Transverse colon (tissue), 4 donors: ENCODE measurements at regions not wholly inside any gene's neighbourhood (a gene's known extent, or its start where the extent isn't known, plus 50 kb on each side); places are given as distances from the start of the nearest gene placed in this dataset.

Source experiments
- DNase-seq: peaks from one replicate; pipeline ENCODE4 v3.0.0-alpha.2; 2019
- H3K27ac ChIP-seq, 4 donors: fragments of 200-600 bp; sonication (generic); 2 replicates each; pipeline ENCODE4 v1.5.1; 2016 to 2018; ENCODE audit warnings: inconsistent platforms in 4 of 4
- H3K27me3 ChIP-seq: fragments of 200-600 bp; sonication (generic); 2 replicates; pipeline ENCODE4 v1.5.1; 2017; ENCODE audit warnings: inconsistent platforms
- H3K36me3 ChIP-seq, 4 donors: fragments of 200-600 bp; sonication (generic); 2 replicates each; pipeline ENCODE4 v1.5.1; 2017 to 2019; ENCODE audit warnings: inconsistent platforms in 4 of 4
- H3K4me1 ChIP-seq, 4 donors: fragments of 200-600 bp; sonication (generic); 2 replicates each; pipeline ENCODE4 v1.5.1; 2017 to 2020; ENCODE audit warnings: inconsistent platforms in 4 of 4
- H3K4me3 ChIP-seq, 4 donors: fragments of 200-600 bp; sonication (generic); 1 replicate in 1 of 4; 2 replicates in 3 of 4; pipeline versions ENCODE4 v1.5.1 to v1.6.1; 2017 to 2019; ENCODE audit warnings: inconsistent platforms in 4 of 4
- H3K9me3 ChIP-seq, 2 donors: fragments of 200-600 bp; sonication (generic); 2 replicates each; pipeline ENCODE4 v1.5.1; 2017 to 2019; ENCODE audit warnings: inconsistent platforms in 2 of 2
- EP300 ChIP-seq: sonication (generic); formaldehyde crosslinking; IDR thresholded peaks from one replicate; pipeline ENCODE4 v1.6.1; 2017; ENCODE audit warnings: antibody characterized with exemption, low read depth
- POLR2A ChIP-seq: fragments of 450-650 bp; IDR thresholded peaks from one replicate; pipeline ENCODE4 v1.6.1; 2016; ENCODE audit warnings: antibody characterized with exemption, mild to moderate bottlenecking, moderate library complexity
- POLR2AphosphoS5 ChIP-seq, 3 donors: sonication (generic); formaldehyde crosslinking; IDR thresholded peaks; one replicate each; pipeline ENCODE4 v1.6.1; 2016; ENCODE audit warnings: antibody characterized with exemption in 3 of 3
- WGBS, 2 donors: methylation state at CpG; one replicate each; pipeline ENCODE4 v1.1.5; 2018; ENCODE audit warnings: low coverage in 1 of 2; 5-methylcytosine and 5-hydroxymethylcytosine counted together
- in situ Hi-C, 4 donors: fragments of 200-750 bp; cut with MboI; loops; one replicate each; pipeline versions ENCODE4 v1.15.0 to v1.15.1; 2017; ENCODE audit warnings: low sequenced_read_pairs in 3 of 4, low pct_ligation_motif_present in 1 of 4, low pct_unique_long_range_greater_than_20kb in 1 of 4
- intact Hi-C: fragments of 100-400 bp; cut with DNase I; formaldehyde crosslinking; loops from one replicate; pipeline ENCODE4 v1.15.1; 2023; ENCODE audit warnings: low total_unique reads
- TF ChIP-seq, protein P1 (sequence below), 5 experiments: fragments of 200-600 bp in 3 of 5; fragments of 450-650 bp in 2 of 5; sonication (generic) in 3 of 5; IDR thresholded peaks; 1 replicate in 2 of 5; 2 replicates in 3 of 5; pipeline ENCODE4 v1.5.1; 2016 to 2017; ENCODE audit warnings: antibody characterized with exemption in 5 of 5, inconsistent platforms in 3 of 5, mild to moderate bottlenecking in 2 of 5, moderate library complexity in 1 of 5

DNA sequence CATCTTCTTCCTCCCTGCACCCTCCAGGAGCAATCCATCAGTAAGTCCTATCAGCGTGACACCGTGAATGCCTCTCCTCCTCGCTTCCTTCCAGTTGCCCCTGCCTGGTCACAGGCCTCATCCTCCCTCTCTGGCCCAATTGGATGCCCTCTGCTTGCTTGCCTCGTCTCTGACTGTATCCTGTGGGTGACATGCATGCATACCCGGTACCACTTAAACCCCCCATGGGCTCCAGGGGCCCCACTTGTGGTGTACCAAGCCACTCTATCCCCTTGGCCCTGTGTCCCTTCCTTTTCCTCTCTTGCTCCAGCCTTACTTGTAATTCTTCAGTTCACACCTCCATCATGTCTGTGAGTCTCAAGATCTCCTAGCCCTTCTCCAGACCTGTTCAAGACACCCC is 106.0 kb upstream of the RTL1 start:
- in situ Hi-C loops = no loop called here
- DNase-seq = no peak
- intact Hi-C loops = no loop called here

DNA sequence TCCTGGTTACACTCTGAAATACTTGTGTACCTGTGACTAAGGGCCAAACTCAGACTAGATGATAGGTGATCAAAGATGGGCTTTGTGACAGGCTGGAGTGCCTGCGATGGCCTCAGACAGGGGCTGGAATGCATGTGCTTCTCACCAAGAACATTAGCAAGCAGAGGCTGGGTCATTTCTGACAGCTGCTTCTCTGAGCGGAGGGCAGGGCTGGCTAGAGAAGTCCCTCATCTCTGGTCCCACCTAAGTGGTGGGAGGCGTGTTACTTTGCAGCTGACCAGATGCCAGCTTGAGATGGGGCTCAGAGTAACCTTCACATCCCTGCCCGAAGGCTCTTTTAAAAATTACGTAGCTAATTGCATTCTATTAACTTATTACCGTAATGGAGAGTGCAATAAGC is 106.8 kb upstream of the RTL1 start:
- H3K4me1 ChIP-seq = no peaks in the 10 kb centered on the region
- peaks cover 0 to 3% of the 10 kb centered on the region in 2 donors for H3K9me3 ChIP-seq
- TF ChIP-seq, protein P1, sequence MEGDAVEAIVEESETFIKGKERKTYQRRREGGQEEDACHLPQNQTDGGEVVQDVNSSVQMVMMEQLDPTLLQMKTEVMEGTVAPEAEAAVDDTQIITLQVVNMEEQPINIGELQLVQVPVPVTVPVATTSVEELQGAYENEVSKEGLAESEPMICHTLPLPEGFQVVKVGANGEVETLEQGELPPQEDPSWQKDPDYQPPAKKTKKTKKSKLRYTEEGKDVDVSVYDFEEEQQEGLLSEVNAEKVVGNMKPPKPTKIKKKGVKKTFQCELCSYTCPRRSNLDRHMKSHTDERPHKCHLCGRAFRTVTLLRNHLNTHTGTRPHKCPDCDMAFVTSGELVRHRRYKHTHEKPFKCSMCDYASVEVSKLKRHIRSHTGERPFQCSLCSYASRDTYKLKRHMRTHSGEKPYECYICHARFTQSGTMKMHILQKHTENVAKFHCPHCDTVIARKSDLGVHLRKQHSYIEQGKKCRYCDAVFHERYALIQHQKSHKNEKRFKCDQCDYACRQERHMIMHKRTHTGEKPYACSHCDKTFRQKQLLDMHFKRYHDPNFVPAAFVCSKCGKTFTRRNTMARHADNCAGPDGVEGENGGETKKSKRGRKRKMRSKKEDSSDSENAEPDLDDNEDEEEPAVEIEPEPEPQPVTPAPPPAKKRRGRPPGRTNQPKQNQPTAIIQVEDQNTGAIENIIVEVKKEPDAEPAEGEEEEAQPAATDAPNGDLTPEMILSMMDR (IDR thresholded peaks at IDR 0.05) = no peak
- TF ChIP-seq EP300 = no peak
- TF ChIP-seq POLR2A = no peak
- no peaks in the 10 kb centered on the region for H3K36me3 ChIP-seq
- no peak for DNase-seq
- H3K4me3 ChIP-seq = no peak overlapping the region
- WGBS, 2 donors = 81 to 95% methylated on average over 3 to 6 of the region's 6 CpGs
- intact Hi-C loops = no loop called here
- in situ Hi-C loops = no loop called here
- H3K27ac ChIP-seq = no peak overlapping the region
- H3K27me3 ChIP-seq = no peaks in the 10 kb centered on the region

More for the DNA sequence above, 106.0 kb upstream of the RTL1 start:
- Histone ChIP-seq H3K4me3 (no peak overlapping the region), H3K36me3 (no peaks in the 10 kb centered on the region), H3K4me1 (no peaks in the 10 kb centered on the region), H3K27ac (no peak overlapping the region), H3K27me3 (no peaks in the 10 kb centered on the region), H3K9me3 (peaks cover 0 to 3% of the 10 kb centered on the region in 2 donors)
- 81 to 84% methylated on average over 3 to 5 of the region's 5 CpGs for WGBS, 2 donors
- TF ChIP-seq POLR2A (no peak), POLR2AphosphoS5 (IDR thresholded peaks at IDR 0.05) (no peak), EP300 (no peak)
- TF ChIP-seq, protein P1 (IDR thresholded peaks at IDR 0.05) = no peak

DNA sequence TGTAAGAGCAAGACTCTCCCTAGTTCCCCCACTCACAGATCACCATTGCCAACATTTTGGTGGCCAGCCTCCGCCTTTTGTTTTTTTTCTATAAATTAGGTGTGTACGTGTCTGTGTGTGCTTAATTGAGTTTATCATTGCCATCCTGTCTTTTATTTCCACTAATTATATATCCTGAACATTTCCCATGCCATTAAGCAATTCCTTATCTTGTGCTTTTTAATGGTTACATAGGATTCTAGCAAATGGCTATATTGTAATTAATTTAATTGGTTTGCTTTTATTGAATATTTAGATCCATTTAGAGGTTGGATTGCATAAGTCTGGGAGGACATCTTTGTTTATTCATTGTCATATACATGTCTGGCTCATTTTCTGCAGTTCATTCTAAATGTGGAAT is 107.3 kb upstream of the RTL1 start:
- Histone ChIP-seq H3K36me3 (no peaks in the 10 kb centered on the region), H3K27ac (no peak overlapping the region), H3K27me3 (no peaks in the 10 kb centered on the region), H3K9me3 (peaks cover 0 to 3% of the 10 kb centered on the region in 2 donors), H3K4me1 (no peaks in the 10 kb centered on the region), H3K4me3 (no peak overlapping the region)
- TF ChIP-seq POLR2AphosphoS5 (IDR thresholded peaks at IDR 0.05) (no peak), POLR2A (no peak), EP300 (no peak)
- TF ChIP-seq, protein P1 (IDR thresholded peaks at IDR 0.05) = no peak
- intact Hi-C loops = no loop called here
- WGBS, 2 donors = 73 to 79% methylated on average over 2 of the region's 2 CpGs
- no peak for DNase-seq
- in situ Hi-C loops = no loop called here

DNA sequence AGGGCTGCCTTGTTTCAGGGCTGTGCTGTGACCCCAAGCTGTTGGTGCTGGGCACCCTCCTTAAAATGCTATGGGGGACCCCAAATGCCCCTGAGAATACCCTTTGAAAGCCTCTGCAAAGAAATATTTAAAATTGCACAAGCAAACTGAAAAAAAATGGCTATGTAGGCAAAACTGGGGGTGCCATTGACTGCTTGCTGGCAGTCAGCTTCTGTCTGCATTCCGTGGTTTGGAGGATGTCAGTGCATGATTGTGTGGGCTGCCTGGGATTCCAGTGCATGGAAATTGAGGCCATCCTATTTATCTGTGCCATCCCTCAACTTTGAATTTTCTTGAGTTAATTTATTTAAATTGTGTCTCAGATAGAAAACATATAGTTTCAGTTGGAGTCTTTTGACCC is 113.7 kb upstream of the RTL1 start:
- no peak for TF ChIP-seq EP300
- no peak for TF ChIP-seq POLR2A
- TF ChIP-seq POLR2AphosphoS5 (IDR thresholded peaks at IDR 0.05) = no peak
- TF ChIP-seq, protein P1 (IDR thresholded peaks at IDR 0.05) = no peak
- 45 to 75% methylated on average over 1 of the region's 1 CpG for WGBS, 2 donors
- intact Hi-C loops = no loop called here
- in situ Hi-C loops = no loop called here
- Histone ChIP-seq H3K27ac (no peak overlapping the region), H3K27me3 (no peaks in the 10 kb centered on the region), H3K9me3 (peaks cover 0 to 2% of the 10 kb centered on the region in 2 donors), H3K4me3 (no peak overlapping the region), H3K36me3 (no peaks in the 10 kb centered on the region), H3K4me1 (no peaks in the 10 kb centered on the region)
- no peak for DNase-seq
